Posterior cingulate gyrus (tissue), 11 donors: ENCODE measurements at regions not wholly inside any gene's neighbourhood (a gene's known extent, or its start where the extent isn't known, plus 50 kb on each side); places are given as distances from the start of the nearest gene placed in this dataset.
A peak's percentile ranks its signal among the peaks of the same experiment; 100 is the strongest.
"Not testable (repeated sequence)": the region's sequence is repeated elsewhere in the genome, so short reads cannot be mapped to it uniquely, and the experiment has no call there.

Source experiments
- DNase-seq, 10 donors: peaks; one replicate each; pipeline versions ENCODE4 v3.0.0 to v3.0.0-alpha.2; 2020 to 2021; ENCODE audit warnings: mixed read lengths in 3 of 10
- intact Hi-C: fragments of 100-400 bp; cut with DNase I; formaldehyde crosslinking; loops from one replicate; pipeline ENCODE4 v1.15.1; 2023

DNA sequence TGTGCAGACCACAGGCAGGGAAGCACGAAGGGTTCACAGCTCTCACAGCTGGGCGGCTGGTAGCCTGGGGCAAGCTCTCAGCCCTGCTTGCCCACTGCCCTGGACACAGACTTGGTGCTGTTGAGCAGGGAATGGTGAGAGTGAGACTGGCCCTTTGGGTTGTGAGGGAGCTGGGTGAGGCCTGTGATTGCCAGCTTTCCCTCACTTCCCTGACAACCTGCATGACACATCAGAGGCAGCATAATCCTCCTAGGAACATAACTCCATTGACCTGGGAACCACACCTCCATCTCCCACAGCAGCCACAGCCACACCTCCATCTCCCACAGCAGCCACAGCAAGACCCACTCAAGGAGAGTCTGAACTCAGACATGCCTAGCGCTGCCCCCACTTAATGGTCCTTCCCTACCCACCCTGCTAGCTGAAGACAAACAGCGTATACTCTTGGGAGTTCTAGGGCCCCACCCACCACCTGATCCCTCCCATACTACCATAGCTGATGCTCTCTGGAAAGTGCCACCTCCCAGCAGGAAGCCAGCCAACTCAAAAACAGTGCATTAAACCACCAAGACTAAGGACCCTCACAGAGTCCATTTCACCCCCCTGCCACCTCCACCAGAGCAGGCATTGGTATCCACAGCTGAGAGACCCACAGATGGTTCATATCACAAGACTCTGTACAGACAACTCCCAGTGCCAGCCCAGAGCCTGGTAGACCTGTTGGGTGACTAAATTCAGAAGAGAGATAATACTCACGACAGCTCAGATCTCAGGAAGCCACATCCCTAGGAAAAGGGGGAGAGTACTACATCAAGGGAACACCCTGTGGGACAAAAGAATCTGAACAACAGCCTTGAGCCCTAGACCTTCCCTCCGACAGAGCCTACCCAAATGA, 60.2 kb upstream of the PRSS3 start:
- DNase-seq, intact Hi-C loops: not testable (repeated sequence)

DNA sequence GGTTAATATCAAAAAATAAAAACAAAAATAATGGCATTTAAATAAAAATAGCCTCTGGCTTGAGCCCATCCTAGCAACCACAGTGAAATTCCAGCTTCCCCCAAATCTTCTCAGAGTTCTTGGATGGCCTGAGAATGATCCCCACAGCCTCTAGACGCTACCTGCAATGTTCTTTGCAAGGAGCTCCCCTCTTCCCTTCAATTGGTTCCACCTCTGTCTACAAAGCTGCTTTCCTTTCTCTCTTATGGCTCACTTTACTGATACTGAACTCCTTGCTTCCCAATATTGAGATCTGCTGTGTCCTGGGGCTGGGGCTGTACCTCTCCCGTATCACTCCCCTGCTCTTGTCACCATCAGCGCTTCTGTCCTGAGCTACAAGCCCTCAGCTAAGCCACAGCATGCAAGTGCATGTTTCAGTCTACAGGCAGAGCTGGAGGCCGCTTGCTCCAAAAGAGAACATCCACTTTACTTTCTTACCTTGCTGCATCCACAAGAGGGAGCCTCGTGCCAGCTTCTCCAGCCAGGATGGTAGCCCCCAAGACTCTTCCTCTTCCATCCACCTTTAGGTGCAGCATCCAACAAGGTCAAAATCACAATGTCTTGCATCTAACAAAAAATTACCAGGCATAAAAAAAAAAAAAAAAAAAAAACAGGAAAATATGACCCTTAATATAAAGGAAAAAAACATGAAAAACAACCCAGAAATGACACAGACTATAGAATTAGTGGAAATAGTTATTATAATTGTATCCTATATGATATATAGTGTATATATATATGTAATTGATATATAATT, 57.4 kb upstream of the PRSS3 start:
- DNase-seq = peak in 1 of 10 donors; percentile 68
- intact Hi-C loops = no loop called here

DNA sequence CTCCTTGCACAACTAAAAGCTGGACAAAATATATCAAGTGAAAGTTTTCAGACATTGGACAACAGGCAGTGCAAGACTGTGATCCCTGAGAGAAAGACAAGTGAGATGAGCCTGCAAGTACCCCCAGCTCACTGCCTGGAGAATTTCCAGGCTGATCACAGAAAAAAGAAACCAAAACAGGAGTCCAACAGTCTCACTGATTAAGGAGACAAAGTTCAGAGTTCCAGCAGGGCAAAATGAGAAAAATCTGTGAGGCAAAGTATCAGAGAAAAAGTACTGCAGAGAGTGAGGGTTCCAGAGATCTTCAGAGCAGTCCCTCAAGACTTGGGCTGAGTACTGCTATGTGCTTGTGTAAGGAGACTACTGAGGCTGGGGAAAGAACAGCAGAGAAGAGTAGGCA, 56.0 kb upstream of the PRSS3 start:
- intact Hi-C loops = no loop called here
- no peak for DNase-seq

DNA sequence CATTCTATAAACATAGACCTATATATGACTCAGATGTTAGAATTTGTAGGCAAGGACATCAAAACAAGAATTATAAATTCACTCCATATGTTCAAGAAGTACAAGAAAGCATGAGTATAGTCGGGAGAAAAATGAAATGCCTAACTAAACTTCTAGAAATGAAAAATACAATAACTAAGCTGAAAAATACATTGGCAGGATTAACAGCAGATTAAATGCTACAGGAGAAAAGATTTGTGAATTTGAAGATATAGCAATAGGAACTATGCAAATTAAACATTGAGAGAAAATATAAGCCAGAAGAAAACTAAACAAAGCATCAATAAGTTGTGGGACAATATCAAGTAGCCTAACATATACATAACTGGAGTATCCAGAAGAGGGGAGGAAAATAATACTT, 55.3 kb upstream of the PRSS3 start:
- DNase-seq = no peak
- intact Hi-C loops = no loop called here

DNA sequence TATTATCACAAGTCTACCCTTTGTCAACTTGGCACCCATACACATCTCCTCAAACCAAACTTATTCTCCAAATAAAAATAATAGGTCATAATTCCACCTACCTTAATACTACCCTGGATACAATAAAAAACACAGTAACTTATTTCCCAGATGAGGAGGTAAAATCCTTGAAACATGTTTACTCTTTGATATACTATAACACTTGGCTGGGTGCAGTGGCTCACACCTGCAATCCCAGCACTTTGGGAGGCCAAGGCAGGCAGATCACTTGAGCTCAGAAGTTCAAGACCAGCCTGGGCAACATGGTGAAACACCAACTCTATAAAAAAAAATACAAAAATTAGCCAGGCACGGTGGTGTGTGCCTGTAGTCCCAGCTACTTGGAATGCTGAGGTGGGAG, 54.4 kb upstream of the PRSS3 start:
- DNase-seq, intact Hi-C loops: not testable (repeated sequence)

DNA sequence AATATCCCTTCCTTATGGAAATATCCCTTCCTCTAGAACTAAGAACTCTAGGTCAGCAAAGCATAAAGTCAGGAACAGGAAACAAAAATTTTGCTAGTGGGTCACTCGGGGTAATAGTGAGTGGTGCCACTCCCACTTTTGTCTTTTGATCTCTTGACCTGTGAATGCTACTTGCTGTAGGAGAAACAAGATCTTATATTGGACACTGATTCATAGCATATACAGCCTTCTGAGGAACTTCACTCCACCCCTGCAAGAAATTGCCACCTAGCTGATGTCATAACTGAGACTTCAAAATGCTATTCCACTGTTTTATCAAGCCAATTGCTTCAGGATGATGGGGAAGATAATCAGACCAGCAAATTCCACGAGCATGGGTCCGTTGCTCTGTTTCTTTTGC, 53.3 kb upstream of the PRSS3 start:
- DNase-seq = no peak
- intact Hi-C loops = no loop called here

DNA sequence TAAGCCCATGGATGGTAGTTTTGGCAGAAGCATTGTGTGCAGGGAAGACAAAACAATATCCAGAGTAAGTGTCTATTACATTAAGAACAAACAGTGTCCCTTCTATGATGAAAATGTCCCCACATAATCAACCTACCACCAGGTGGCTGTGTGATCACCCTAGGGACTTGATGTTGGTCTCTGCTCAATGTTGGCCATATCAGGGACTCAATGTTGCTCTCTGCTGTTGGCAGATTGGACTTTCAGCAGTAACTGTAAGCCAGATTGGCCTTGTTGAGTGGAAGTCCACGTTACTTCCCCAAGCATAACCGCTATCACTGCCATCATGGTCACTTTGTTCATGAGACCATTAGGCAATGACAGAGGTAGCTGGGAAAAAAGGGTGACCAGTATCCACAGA, 52.8 kb upstream of the PRSS3 start:
- intact Hi-C loops = no loop called here
- no peak for DNase-seq
